ENCODE measurements at regions not wholly inside any gene's neighbourhood (a gene's known extent, or its start where the extent isn't known, plus 50 kb on each side); places are given as distances from the start of the nearest gene placed in this dataset.

- Histone ChIP-seq H3K27me3 (replicated peaks; ENCODE audit: control insufficient read depth, insufficient read depth, low read length) (no peaks in the 10 kb centered on the region), H3K4me3 (replicated peaks; ENCODE audit: low read depth, low read length) (no peak overlapping the region), H3K36me3 (ENCODE audit: control insufficient read depth, insufficient read depth, low read length) (no peaks in the 10 kb centered on the region)
- DNase-seq (ENCODE audit: extremely low read depth, insufficient read length) = no peak
- no peak for TF ChIP-seq CTCF (IDR thresholded peaks at IDR 0.05; ENCODE audit: insufficient read depth, low read length, poor library complexity, severe bottlenecking)
These were observed 905.1 kb downstream of the GALC start for GRCh38 chr14:87087881-87088280.

- DNase-seq (ENCODE audit: extremely low read depth, insufficient read length) = no peak
- H3K4me3 ChIP-seq (replicated peaks; ENCODE audit: low read depth, low read length) = no peak overlapping the region
- H3K36me3 ChIP-seq (ENCODE audit: control insufficient read depth, insufficient read depth, low read length) = no peaks in the 10 kb centered on the region
- H3K27me3 ChIP-seq (replicated peaks; ENCODE audit: control insufficient read depth, insufficient read depth, low read length) = no peaks in the 10 kb centered on the region
- no peak for TF ChIP-seq CTCF (IDR thresholded peaks at IDR 0.05; ENCODE audit: insufficient read depth, low read length, poor library complexity, severe bottlenecking)
These were observed 908.1 kb downstream of the GALC start for GRCh38 chr14:87084908-87085307.

DNA sequence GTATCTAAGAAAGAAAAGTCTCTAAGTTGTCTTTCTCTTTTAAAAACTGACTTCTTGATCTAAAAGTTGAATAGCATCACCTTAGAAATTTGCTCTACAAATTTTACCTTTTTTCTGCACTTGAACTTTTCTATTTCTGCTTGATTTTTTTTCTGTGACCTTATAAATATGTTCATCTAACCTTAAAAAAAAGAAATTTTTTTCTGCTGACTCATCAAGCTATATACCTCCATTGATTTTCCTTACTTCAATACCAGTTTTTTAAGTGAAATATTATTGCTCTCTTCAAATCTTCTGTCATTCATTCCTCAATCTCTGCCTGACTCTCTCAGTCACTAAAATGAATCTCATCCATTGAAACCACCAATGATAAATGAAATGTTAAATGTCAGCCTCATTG, 910.1 kb downstream of the GALC start:
- Histone ChIP-seq H3K4me3 (replicated peaks; ENCODE audit: low read depth, low read length) (no peak overlapping the region), H3K27me3 (replicated peaks; ENCODE audit: control insufficient read depth, insufficient read depth, low read length) (no peaks in the 10 kb centered on the region), H3K36me3 (ENCODE audit: control insufficient read depth, insufficient read depth, low read length) (no peaks in the 10 kb centered on the region)
- TF ChIP-seq CTCF (IDR thresholded peaks at IDR 0.05; ENCODE audit: insufficient read depth, low read length, poor library complexity, severe bottlenecking) = no peak
- no peak for DNase-seq (ENCODE audit: extremely low read depth, insufficient read length)

DNA sequence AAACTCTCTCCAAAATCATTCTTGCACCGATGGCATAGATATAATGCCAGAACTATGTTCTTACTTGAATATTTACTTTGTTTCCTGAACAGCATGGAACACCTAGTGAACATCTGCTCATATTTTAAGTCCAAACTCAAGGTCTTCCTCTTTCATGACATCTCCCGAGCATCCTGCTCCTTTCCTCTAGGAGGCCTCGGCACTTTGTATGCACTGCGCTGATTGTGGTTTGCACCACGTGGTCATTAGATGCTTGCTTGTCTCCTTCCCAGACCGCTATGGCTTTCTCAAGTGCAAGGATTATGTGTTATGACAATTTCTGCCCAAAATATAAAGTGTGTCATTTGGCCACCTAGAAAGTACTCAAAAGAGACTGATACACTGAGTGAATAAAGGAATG, 912.0 kb downstream of the GALC start:
- no peaks in the 10 kb centered on the region for H3K27me3 ChIP-seq (replicated peaks; ENCODE audit: control insufficient read depth, insufficient read depth, low read length)
- no peak for DNase-seq (ENCODE audit: extremely low read depth, insufficient read length)
- TF ChIP-seq CTCF (IDR thresholded peaks at IDR 0.05; ENCODE audit: insufficient read depth, low read length, poor library complexity, severe bottlenecking) = no peak
- H3K36me3 ChIP-seq (ENCODE audit: control insufficient read depth, insufficient read depth, low read length) = no peaks in the 10 kb centered on the region
- no peak overlapping the region for H3K4me3 ChIP-seq (replicated peaks; ENCODE audit: low read depth, low read length)

DNA sequence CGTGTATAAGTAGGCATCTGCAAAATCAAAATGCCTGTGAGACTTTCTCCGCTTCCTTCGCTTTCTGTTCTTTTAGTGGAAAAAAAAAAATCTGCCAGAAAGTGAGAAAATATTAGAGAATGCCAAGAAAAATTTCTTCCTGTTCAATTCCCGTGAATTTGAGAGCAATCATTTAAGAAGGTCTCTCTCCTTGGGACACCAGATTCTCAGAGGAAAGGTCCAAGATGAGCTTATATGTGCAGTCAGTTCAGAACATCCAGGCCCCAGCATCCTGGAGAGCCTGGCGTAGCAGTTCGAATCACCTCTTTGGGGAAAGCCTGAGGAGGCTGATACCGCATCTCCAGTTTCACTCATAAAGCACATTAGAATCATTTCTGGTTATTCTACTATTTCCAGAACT, 912.8 kb downstream of the GALC start:
- H3K4me3 ChIP-seq (replicated peaks; ENCODE audit: low read depth, low read length) = no peak overlapping the region
- no peaks in the 10 kb centered on the region for H3K36me3 ChIP-seq (ENCODE audit: control insufficient read depth, insufficient read depth, low read length)
- no peaks in the 10 kb centered on the region for H3K27me3 ChIP-seq (replicated peaks; ENCODE audit: control insufficient read depth, insufficient read depth, low read length)
- DNase-seq (ENCODE audit: extremely low read depth, insufficient read length) = no peak
- TF ChIP-seq CTCF (IDR thresholded peaks at IDR 0.05; ENCODE audit: insufficient read depth, low read length, poor library complexity, severe bottlenecking) = no peak

- Histone ChIP-seq H3K4me3 (replicated peaks; ENCODE audit: low read depth, low read length) (no peak overlapping the region), H3K36me3 (ENCODE audit: control insufficient read depth, insufficient read depth, low read length) (no peaks in the 10 kb centered on the region), H3K27me3 (replicated peaks; ENCODE audit: control insufficient read depth, insufficient read depth, low read length) (no peaks in the 10 kb centered on the region)
- no peak for DNase-seq (ENCODE audit: extremely low read depth, insufficient read length)
- TF ChIP-seq CTCF (IDR thresholded peaks at IDR 0.05; ENCODE audit: insufficient read depth, low read length, poor library complexity, severe bottlenecking) = no peak
These were observed 913.6 kb downstream of the GALC start for GRCh38 chr14:87079416-87079815.
